Karpas-422 (cell line): ENCODE measurements at regions not wholly inside any gene's neighbourhood (a gene's known extent, or its start where the extent isn't known, plus 50 kb on each side); places are given as distances from the start of the nearest gene placed in this dataset.
"Not testable (repeated sequence)": the region's sequence is repeated elsewhere in the genome, so short reads cannot be mapped to it uniquely, and the experiment has no call there.

ENCODE experiments used
- DNase-seq: peaks from one replicate; pipeline ENCODE4 v3.0.0-alpha.2; 2015
- H2AFZ ChIP-seq: fragments of 200-600 bp; sonication (generic); 2 replicates; pipeline ENCODE4 v1.6.1; 2014; ENCODE audit warnings: antibody characterized with exemption, low read length, mixed read lengths
- H3K27ac ChIP-seq: fragments of 200-600 bp; sonication (generic); 2 replicates; pipeline ENCODE4 v1.5.1; 2014; ENCODE audit warnings: mild to moderate bottlenecking, low read length, moderate library complexity
- H3K27me3 ChIP-seq: fragments of 200-600 bp; sonication (generic); 2 replicates; pipeline ENCODE4 v1.6.1; 2014; ENCODE audit warnings: low read length, mixed read lengths
- H3K36me3 ChIP-seq: fragments of 200-600 bp; sonication (generic); 2 replicates; pipeline ENCODE4 v1.6.1; 2014; ENCODE audit warnings: low read length, mixed read lengths; ENCODE audit not compliant: insufficient read depth
- H3K4me1 ChIP-seq: fragments of 200-600 bp; sonication (generic); 2 replicates; pipeline ENCODE4 v1.6.1; 2014; ENCODE audit warnings: mild to moderate bottlenecking, low read length, mixed read lengths
- H3K4me2 ChIP-seq: fragments of 200-600 bp; sonication (generic); 2 replicates; pipeline ENCODE4 v1.6.1; 2014; ENCODE audit warnings: low read length, low read depth, mild to moderate bottlenecking; ENCODE audit not compliant: poor library complexity, severe bottlenecking
- H3K4me3 ChIP-seq: fragments of 200-600 bp; sonication (generic); 2 replicates; pipeline ENCODE4 v1.5.1; 2014; ENCODE audit warnings: mild to moderate bottlenecking, antibody characterized with exemption, low read length, mixed read lengths
- H3K79me2 ChIP-seq: fragments of 200-600 bp; sonication (generic); 2 replicates; pipeline ENCODE4 v1.6.1; 2014; ENCODE audit warnings: mild to moderate bottlenecking, low read length, mixed read lengths
- H3K9ac ChIP-seq: fragments of 200-600 bp; sonication (generic); 2 replicates; pipeline ENCODE4 v1.6.0; 2014; ENCODE audit warnings: low read length
- H3K9me2 ChIP-seq: fragments of 200-600 bp; sonication (generic), shearing (Covaris generic); replicated peaks from 2 replicates; pipeline ENCODE4 v1.6.0; 2014; ENCODE audit warnings: mild to moderate bottlenecking, low read length, moderate library complexity; ENCODE audit not compliant: insufficient read depth
- H3K9me3 ChIP-seq: fragments of 300-700, 200-600 bp; sonication (generic); 2 replicates; pipeline ENCODE4 v1.6.1; 2014; ENCODE audit warnings: low read length, mixed read lengths
- H4K20me1 ChIP-seq: fragments of 200-600 bp; sonication (generic); 2 replicates; pipeline ENCODE4 v1.6.1; 2014; ENCODE audit warnings: mild to moderate bottlenecking, antibody characterized with exemption, low read length, low read depth; ENCODE audit not compliant: insufficient read depth

DNA sequence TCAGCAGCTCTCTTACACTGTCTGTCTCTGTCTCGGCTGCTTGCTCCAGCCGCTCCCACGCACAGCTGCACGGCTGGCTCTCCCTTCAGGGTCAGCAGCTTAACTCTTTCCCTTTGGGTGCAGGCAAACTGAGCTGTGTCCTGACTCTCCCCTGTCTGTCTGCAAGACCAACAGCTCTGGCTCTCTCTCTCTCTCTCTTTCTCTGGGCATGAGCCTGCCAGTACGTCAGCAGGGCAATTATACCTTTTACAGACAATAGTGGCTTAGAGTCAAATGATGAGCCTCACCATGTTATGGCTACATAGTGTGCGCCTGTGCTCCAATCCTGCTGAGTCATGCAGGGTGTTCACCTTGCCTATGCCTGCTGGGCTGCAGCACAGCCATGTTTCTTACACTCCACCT, 120.5 kb upstream of the DDHD1 start:
- Histone ChIP-seq H4K20me1 (no peaks in the 10 kb centered on the region), H3K9ac (no peak overlapping the region), H3K27me3 (no peaks in the 10 kb centered on the region), H3K79me2 (no peaks in the 10 kb centered on the region), H3K4me2 (no peak overlapping the region), H3K36me3 (no peaks in the 10 kb centered on the region), H3K9me2 (no peaks in the 10 kb centered on the region), H3K27ac (no peak overlapping the region), H3K4me3 (no peak overlapping the region), H2AFZ (no peak overlapping the region), H3K4me1 (no peaks in the 10 kb centered on the region), H3K9me3 (no peaks in the 10 kb centered on the region)
- DNase-seq: no peak

DNA sequence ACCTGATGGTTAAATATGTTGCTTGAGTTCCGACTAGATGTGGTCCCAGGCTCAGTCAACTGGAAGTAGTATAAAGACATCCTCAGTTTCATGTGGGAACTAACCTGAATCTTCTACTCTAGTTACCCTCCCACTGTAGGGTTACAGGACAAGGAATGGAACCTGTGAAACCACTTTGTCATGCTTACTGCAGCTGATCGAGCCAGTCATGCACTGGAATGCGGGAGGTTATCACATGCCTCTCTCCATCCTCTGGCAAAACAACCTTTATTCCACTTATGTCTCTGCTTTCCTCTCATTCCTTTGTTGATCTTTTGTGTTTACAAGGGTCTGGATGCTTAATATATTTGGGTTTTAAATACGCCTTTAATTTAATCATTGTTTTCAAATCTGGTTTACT, 111.9 kb upstream of the DDHD1 start:
- Histone ChIP-seq H3K9me3 (no peaks in the 10 kb centered on the region), H3K27ac (no peak overlapping the region), H3K27me3 (no peaks in the 10 kb centered on the region; the same call in 1 of the 2 replicates), H2AFZ (no peak overlapping the region), H4K20me1 (no peaks in the 10 kb centered on the region), H3K4me3 (no peak overlapping the region), H3K9me2 (no peaks in the 10 kb centered on the region), H3K36me3 (no peaks in the 10 kb centered on the region), H3K79me2 (no peaks in the 10 kb centered on the region), H3K4me1 (no peaks in the 10 kb centered on the region), H3K4me2 (no peak overlapping the region), H3K9ac (no peak overlapping the region)
- no peak for DNase-seq

DNA sequence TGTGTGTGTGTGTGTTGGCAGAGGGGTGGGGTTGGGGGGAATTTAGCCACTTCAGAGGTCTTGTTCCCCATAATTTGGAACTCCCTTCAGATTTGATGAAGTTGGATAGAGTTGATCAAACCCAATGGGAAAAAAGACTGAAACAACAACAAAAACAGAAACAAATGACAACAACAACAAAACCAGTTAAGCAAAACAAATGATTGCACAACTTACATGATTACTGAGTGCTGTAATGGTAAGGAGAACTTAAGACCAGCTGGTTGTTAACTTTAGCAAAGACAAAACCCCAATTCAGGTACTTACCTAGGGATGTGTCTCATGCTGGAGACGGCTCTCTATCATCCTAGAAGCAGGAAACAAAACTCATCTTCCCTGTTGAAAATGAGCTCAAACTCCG, 107.8 kb upstream of the DDHD1 start:
- Histone ChIP-seq H3K4me3 (no peak overlapping the region), H4K20me1 (no peaks in the 10 kb centered on the region), H3K9me3 (no peaks in the 10 kb centered on the region), H3K79me2 (no peaks in the 10 kb centered on the region), H3K27me3 (no peaks in the 10 kb centered on the region; the same call in 1 of the 2 replicates), H3K27ac (no peak overlapping the region), H3K9ac (no peak overlapping the region), H3K9me2 (no peaks in the 10 kb centered on the region), H3K4me1 (no peaks in the 10 kb centered on the region), H3K36me3 (no peaks in the 10 kb centered on the region), H2AFZ (no peak overlapping the region), H3K4me2 (no peak overlapping the region)
- DNase-seq: no peak

DNA sequence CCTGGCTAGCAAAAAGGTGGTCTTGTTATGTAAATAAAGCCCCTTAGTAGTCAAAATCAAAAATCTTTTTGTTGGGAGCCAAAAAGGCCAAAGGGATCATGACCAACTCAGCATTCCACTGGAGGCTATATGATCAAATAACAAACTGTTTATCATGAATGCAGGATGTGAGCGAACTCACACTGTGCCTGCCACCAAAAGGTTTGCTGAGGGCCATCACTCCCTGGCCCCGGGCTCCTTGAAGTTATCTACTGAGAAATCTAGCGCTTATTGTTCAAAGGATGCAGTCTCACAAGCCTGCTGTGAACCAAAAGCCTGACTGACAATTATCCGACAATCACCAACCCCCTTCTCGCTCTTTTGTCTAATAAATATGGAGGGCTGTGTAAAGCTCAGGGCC, 107.2 kb upstream of the DDHD1 start:
- no peak overlapping the region for H3K4me2 ChIP-seq
- no peak for DNase-seq

DNA sequence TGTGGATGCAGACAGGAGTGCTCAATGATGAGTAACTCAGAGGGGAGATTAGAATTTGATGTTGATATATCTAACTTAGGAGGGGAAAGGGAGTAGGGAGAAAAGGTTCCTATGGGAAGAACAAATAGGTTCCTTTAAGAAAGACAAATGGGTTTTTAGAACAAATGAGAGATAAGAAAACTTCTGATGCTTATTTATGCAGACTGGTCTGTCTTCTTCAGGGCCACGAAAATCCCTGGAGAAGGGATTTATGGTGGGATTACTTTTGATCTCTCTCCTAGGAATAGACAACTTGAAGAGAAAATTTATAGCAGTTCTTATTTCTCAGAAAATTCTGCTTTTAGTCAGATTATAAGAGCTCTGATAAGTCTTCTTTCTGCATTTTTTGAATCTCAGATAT, 99.0 kb upstream of the DDHD1 start:
- DNase-seq: no peak
- no peak overlapping the region for H3K4me2 ChIP-seq
- H4K20me1 ChIP-seq: no peaks in the 10 kb centered on the region
- H3K27ac ChIP-seq: no peak overlapping the region
- H3K4me3 ChIP-seq: no peak overlapping the region
- no peak overlapping the region for H3K9ac ChIP-seq
- H3K79me2 ChIP-seq: no peaks in the 10 kb centered on the region
- H3K36me3 ChIP-seq: no peaks in the 10 kb centered on the region
- H2AFZ ChIP-seq: no peak overlapping the region
- H3K4me1 ChIP-seq: no peaks in the 10 kb centered on the region; the same call in 1 of the 2 replicates
- no peaks in the 10 kb centered on the region for H3K27me3 ChIP-seq
- no peaks in the 10 kb centered on the region for H3K9me2 ChIP-seq
- no peaks in the 10 kb centered on the region for H3K9me3 ChIP-seq

More for the DNA sequence above, 107.2 kb upstream of the DDHD1 start:
- Histone ChIP-seq H3K4me3 (no peak overlapping the region), H3K9me2 (no peaks in the 10 kb centered on the region), H3K9me3 (no peaks in the 10 kb centered on the region), H3K27ac (no peak overlapping the region), H3K36me3 (no peaks in the 10 kb centered on the region), H2AFZ (no peak overlapping the region), H3K27me3 (no peaks in the 10 kb centered on the region), H3K4me1 (no peaks in the 10 kb centered on the region), H4K20me1 (no peaks in the 10 kb centered on the region), H3K79me2 (no peaks in the 10 kb centered on the region), H3K9ac (no peak overlapping the region)

DNA sequence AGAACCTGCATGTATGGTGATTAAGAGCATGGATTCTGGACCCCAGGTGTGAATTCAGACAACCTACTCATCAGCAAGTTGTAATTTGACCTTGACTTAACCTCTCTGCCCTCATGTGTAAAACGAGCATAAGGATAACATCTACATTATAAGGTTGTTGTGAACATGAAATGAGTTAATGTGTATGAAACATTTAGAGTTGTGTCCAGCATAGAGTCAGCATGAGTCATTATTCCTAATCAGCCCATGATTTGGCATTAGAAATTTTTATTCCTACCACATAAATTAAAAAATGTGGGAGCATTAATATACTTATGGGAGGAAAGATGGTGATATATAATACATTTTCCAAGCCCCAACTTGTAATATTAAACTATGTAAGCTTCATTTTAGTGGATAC, 95.9 kb upstream of the DDHD1 start:
- Histone ChIP-seq H3K4me1 (no peaks in the 10 kb centered on the region; the same call in 1 of the 2 replicates), H2AFZ (no peak overlapping the region), H3K9ac (no peak overlapping the region), H4K20me1 (no peaks in the 10 kb centered on the region), H3K9me3 (no peaks in the 10 kb centered on the region), H3K9me2 (no peaks in the 10 kb centered on the region), H3K4me3 (no peak overlapping the region), H3K27me3 (no peaks in the 10 kb centered on the region), H3K79me2 (no peaks in the 10 kb centered on the region), H3K4me2 (no peak overlapping the region), H3K36me3 (no peaks in the 10 kb centered on the region), H3K27ac (no peak overlapping the region)
- DNase-seq: no peak

GRCh38 chr14:53247596-53248370, 94.7 kb upstream of the DDHD1 start:
- no peak for DNase-seq
- H3K9me2 ChIP-seq: no peaks in the 10 kb centered on the region
- no peaks in the 10 kb centered on the region for H4K20me1 ChIP-seq

GRCh38 chr14:53242898-53243297, 89.8 kb upstream of the DDHD1 start:
- not testable (repeated sequence) for H3K9ac ChIP-seq, H3K27me3 ChIP-seq, H3K9me2 ChIP-seq, DNase-seq, H3K27ac ChIP-seq, H3K4me1 ChIP-seq, H4K20me1 ChIP-seq, H3K9me3 ChIP-seq, H3K79me2 ChIP-seq, H3K4me3 ChIP-seq, H3K36me3 ChIP-seq, H2AFZ ChIP-seq, H3K4me2 ChIP-seq

More at GRCh38 chr14:53247596-53248370, 94.7 kb upstream of the DDHD1 start:
- no peaks in the 10 kb centered on the region for H3K79me2 ChIP-seq
- H3K9me3 ChIP-seq: no peaks in the 10 kb centered on the region
- no peak overlapping the region for H2AFZ ChIP-seq
- no peak overlapping the region for H3K9ac ChIP-seq
- no peaks in the 10 kb centered on the region for H3K4me1 ChIP-seq
- no peaks in the 10 kb centered on the region for H3K36me3 ChIP-seq
- H3K27ac ChIP-seq: no peak overlapping the region
- no peak overlapping the region for H3K4me2 ChIP-seq
- no peak overlapping the region for H3K4me3 ChIP-seq
- H3K27me3 ChIP-seq: no peaks in the 10 kb centered on the region
